Glutamatergic neuron (in vitro differentiated cells): ENCODE measurements at regions not wholly inside any gene's neighbourhood (a gene's known extent, or its start where the extent isn't known, plus 50 kb on each side); places are given as distances from the start of the nearest gene placed in this dataset.
A peak's percentile ranks its signal among the peaks of the same experiment; 100 is the strongest.
"Not testable (repeated sequence)": the region's sequence is repeated elsewhere in the genome, so short reads cannot be mapped to it uniquely, and the experiment has no call there.

Source experiments
- DNase-seq: peaks from one replicate; pipeline ENCODE4 v3.0.0; 2022
- H3K27ac Mint-ChIP-seq: one replicate; pipeline ENCODE4 v1.8.0; 2020; ENCODE audit warnings: mild to moderate bottlenecking, mixed read lengths, inconsistent platforms; ENCODE audit not compliant: unreplicated experiment
- H3K27me3 Mint-ChIP-seq: one replicate; pipeline ENCODE4 v1.8.0; 2020; ENCODE audit warnings: mild to moderate bottlenecking, moderate library complexity, mixed read lengths, inconsistent platforms; ENCODE audit not compliant: unreplicated experiment
- H3K36me3 Mint-ChIP-seq: one replicate; pipeline ENCODE4 v1.8.0; 2020; ENCODE audit warnings: mild to moderate bottlenecking, mixed read lengths, inconsistent platforms; ENCODE audit not compliant: unreplicated experiment
- H3K4me1 Mint-ChIP-seq: one replicate; pipeline ENCODE4 v1.8.0; 2020; ENCODE audit warnings: mild to moderate bottlenecking, low read depth, mixed read lengths, inconsistent platforms; ENCODE audit not compliant: unreplicated experiment
- H3K4me3 Mint-ChIP-seq: one replicate; pipeline ENCODE4 v1.8.0; 2020; ENCODE audit warnings: mild to moderate bottlenecking, mixed read lengths, inconsistent platforms; ENCODE audit not compliant: unreplicated experiment
- H3K9me3 Mint-ChIP-seq: one replicate; pipeline ENCODE4 v1.8.0; 2020; ENCODE audit warnings: mild to moderate bottlenecking, moderate library complexity, mixed read lengths, inconsistent platforms; ENCODE audit not compliant: unreplicated experiment
- CTCF ChIP-seq: fragments of 200-600 bp; sonication (generic); IDR thresholded peaks from one replicate; pipeline ENCODE4 v1.5.0; 2021; ENCODE audit not compliant: partially characterized antibody, unreplicated experiment

DNA sequence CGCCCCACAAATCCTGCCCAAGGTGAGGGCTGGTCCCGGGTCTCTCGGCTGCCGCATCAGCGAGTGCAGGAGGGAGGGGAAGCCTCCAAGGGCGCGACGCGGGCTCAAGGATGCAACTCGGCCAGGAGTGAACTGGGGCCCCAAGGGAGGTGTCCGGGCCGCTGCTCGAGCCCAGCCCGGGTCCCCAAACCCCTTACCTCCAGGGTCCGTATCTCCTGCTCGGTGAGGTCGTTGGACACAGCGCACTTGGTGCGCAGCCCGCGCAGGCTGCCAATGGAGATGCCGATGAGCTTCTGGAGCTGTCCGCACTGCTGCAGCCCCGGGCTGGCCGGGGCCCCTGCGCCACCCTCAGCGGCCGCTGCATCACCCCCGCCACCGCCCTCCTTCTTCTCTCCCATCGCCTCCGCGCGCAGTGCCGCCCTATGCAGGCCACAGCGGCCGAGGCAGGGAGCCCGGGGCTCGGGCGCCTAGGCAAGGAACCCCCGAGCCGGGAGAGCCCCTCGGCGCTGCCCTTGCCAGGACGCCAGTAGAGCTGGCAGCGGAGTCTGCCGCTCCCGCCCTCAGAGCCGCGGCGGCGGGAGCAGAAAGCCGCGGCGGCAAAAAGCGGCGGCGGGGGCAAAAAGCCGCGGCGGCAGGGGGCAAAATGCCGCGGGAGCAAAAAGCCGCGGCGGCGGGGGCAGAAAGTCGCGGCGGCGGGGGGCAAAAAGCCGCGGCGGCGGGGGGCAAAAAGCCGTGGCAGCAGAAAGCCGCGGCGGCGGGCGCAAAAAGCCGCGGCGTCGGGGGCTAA, 135.1 kb downstream of the ZNF92 start:
- not testable (repeated sequence) for H3K36me3 Mint-ChIP-seq, H3K9me3 Mint-ChIP-seq, H3K4me3 Mint-ChIP-seq, H3K4me1 Mint-ChIP-seq, H3K27ac Mint-ChIP-seq, H3K27me3 Mint-ChIP-seq
- peak; percentile 10 for DNase-seq

DNA sequence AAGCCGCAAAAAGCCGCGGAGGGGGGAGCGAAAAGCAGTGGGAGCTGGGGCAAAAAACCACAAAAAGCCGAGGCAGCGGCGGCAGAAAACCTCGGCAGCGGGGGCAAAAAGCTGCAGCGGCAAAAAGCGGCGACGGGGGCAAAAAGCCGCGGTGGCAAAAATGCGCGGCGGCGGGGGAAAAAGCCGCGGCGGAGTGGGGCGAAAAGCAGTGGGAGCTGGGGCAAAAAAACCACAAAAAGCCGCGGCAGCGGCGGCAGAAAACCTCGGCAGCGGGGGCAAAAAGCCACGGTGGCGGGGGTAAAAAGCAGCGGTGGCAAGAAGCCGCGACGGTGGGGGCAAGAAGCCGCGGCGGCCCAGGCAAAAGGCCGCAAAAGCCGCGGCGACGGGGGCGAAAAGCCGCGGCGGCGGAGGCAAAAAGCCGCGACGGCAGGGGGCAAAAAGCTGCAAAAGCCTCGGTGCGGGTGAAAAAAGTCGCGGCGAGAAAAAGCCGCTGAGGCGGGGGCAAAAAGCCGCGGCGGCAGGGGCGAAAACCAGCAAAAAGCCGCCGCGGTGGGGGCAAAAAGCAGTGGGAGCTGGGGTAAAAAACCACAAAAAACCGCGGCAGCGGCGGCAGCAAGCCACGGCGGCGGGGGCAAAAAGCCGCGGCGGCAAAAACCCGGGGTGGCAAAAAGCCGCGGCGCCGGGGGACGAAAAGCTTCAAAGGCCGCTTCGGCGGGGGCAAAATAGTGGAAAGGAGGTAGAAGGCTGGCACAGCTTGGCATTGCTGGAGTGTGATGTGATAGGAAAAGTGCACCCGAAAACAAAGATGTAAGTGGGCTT, 135.9 kb downstream of the ZNF92 start:
- peaks cover 5% of the 10 kb centered on the region for H3K27me3 Mint-ChIP-seq
- peaks cover 5% of the 10 kb centered on the region for H3K9me3 Mint-ChIP-seq
- peak; percentile 25 for DNase-seq
- H3K36me3 Mint-ChIP-seq: no peaks in the 10 kb centered on the region
- H3K4me3 Mint-ChIP-seq: peak overlapping the region; percentile 85
- TF ChIP-seq CTCF: no peak
- no peak overlapping the region for H3K27ac Mint-ChIP-seq
- H3K4me1 Mint-ChIP-seq: peaks cover 5% of the 10 kb centered on the region

GRCh38 chr7:65510187-65510538, 136.5 kb downstream of the ZNF92 start:
- peak overlapping the region; percentile 85 for H3K4me3 Mint-ChIP-seq
- not testable (repeated sequence) for H3K9me3 Mint-ChIP-seq, DNase-seq, H3K36me3 Mint-ChIP-seq, H3K4me1 Mint-ChIP-seq, H3K27me3 Mint-ChIP-seq, H3K27ac Mint-ChIP-seq

DNA sequence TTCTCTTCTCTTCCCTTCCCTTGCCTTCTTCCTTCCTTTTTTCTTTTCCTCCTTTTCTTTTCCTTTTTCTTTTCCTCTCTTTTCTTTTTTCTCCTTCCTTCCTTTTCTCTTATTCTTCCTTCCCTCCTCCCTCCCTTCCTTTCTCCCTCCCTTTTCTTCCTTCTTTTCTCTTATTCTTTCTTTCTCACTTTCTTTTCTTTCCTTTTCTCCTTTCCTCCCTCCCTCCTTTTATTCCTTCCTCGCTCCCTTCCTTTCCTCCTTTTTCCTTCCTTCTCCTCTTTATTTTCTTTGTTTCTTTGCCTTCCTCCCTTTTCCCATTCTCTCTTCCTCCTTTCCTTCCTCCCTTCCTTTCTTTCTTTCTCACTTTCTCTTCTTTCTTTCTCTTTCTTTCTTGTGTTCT, 146.1 kb downstream of the ZNF92 start:
- H3K27ac Mint-ChIP-seq, H3K4me3 Mint-ChIP-seq, H3K27me3 Mint-ChIP-seq, H3K9me3 Mint-ChIP-seq, H3K36me3 Mint-ChIP-seq, DNase-seq, H3K4me1 Mint-ChIP-seq: not testable (repeated sequence)

DNA sequence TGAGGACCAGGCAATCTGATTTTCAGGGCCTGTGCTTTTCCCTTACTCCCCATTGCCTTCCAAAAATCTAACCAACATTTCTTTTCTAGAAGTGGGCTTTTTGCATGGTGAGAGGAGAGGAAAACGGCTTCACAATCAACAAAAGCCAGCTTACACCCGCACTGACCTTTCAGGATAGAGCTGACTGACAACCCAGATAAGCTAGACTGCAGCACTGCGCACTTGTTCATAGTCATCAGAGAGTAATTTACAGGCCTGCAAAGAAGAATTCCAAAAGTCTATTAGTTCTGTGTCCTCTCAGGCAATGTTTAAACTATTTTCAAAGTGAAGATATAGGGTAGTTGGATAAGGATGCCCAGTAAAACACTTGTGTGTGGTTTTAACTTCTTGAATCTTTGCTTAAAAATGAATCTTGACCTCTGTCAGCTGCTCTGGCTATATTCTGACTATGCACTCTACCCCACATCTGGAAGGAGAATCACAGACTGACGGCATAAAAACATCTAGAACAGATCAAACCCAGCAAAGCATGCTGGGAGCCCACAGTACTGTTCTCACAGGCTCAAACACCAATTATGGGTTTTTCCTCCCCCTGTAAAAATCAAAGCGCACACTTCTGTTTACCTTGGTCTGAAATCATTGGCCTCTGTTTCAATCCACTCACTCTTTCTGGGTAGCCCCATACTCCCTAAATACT, 172.0 kb downstream of the ZNF92 start:
- not testable (repeated sequence) for H3K36me3 Mint-ChIP-seq, H3K4me3 Mint-ChIP-seq, H3K9me3 Mint-ChIP-seq, H3K27me3 Mint-ChIP-seq, DNase-seq, H3K4me1 Mint-ChIP-seq, H3K27ac Mint-ChIP-seq

- not testable (repeated sequence) for H3K4me3 Mint-ChIP-seq, H3K4me1 Mint-ChIP-seq, H3K9me3 Mint-ChIP-seq, H3K27ac Mint-ChIP-seq, DNase-seq, H3K36me3 Mint-ChIP-seq, H3K27me3 Mint-ChIP-seq
Observed at GRCh38 chr7:65549589-65550443, 176.2 kb downstream of the ZNF92 start.

DNA sequence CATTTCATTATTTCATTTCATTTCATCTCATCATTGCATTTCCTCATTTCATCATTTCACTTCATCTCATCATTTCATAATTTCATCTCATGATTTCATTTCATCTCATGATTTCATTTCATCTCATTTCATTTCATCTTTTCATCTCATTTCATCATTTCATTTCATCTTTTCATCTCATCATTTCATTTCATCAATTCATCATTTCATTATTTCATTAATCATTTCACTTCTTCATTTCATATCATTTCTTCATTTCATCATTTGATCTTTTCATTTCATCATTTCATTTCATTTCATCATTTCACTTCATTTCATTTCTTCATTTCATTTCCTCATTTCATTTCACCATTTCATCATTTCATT, 176.8 kb downstream of the ZNF92 start:
- H3K4me1 Mint-ChIP-seq, H3K27me3 Mint-ChIP-seq, H3K9me3 Mint-ChIP-seq, H3K36me3 Mint-ChIP-seq, H3K4me3 Mint-ChIP-seq, DNase-seq: not testable (repeated sequence)
- peak overlapping the region; percentile 43 for H3K27ac Mint-ChIP-seq

GRCh38 chr7:65551042-65551441, 177.4 kb downstream of the ZNF92 start:
- not testable (repeated sequence) for H3K4me3 Mint-ChIP-seq, H3K27ac Mint-ChIP-seq, H3K4me1 Mint-ChIP-seq, H3K27me3 Mint-ChIP-seq, DNase-seq, H3K36me3 Mint-ChIP-seq, H3K9me3 Mint-ChIP-seq

DNA sequence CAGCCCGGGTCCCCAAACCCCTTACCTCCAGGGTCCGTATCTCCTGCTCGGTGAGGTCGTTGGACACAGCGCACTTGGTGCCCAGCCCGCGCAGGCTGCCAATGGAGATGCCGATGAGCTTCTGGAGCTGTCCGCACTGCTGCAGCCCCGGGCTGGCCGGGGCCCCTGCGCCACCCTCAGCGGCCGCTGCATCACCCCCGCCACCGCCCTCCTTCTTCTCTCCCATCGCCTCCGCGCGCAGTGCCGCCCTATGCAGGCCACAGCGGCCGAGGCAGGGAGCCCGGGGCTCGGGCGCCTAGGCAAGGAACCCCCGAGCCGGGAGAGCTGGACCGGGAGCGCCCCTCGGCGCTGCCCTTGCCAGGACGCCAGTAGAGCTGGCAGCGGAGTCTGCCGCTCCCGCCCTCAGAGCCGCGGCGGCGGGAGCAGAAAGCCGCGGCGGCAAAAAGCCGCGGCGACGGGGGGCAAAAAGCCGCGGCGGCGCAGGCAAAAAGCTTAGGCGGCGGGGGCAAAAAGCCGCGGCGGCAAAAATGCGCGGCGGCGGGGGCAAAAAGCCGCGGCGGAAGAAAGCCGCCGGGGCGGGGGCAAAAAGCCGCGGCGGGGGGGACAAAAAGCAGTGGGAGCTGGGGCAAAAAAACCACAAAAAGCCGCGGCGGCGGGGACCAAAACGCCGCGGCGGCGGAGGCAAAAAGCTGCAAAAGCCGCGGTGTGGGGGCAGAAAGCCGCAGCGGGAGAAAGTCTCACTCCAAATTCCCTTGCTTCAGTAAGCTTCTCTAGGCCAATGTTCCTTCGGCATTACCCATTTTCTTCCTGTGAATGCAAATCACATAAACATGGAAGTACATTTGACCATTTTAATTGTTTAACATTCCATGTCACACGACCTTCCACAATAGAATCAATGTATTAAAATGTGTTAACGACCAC, 181.2 kb downstream of the ZNF92 start:
- DNase-seq, H3K36me3 Mint-ChIP-seq, H3K4me1 Mint-ChIP-seq, H3K9me3 Mint-ChIP-seq, H3K27ac Mint-ChIP-seq, H3K4me3 Mint-ChIP-seq, H3K27me3 Mint-ChIP-seq: not testable (repeated sequence)

GRCh38 chr7:65558584-65558983, 184.9 kb downstream of the ZNF92 start:
- DNase-seq: peak; percentile 14

More at GRCh38 chr7:65558584-65558983, 184.9 kb downstream of the ZNF92 start:
- not testable (repeated sequence) for H3K27ac Mint-ChIP-seq, H3K4me3 Mint-ChIP-seq, H3K4me1 Mint-ChIP-seq, H3K36me3 Mint-ChIP-seq, H3K27me3 Mint-ChIP-seq, H3K9me3 Mint-ChIP-seq
